Trophoblast cell (in vitro differentiated cells and primary cell): ENCODE measurements at regions not wholly inside any gene's neighbourhood (a gene's known extent, or its start where the extent isn't known, plus 50 kb on each side); places are given as distances from the start of the nearest gene placed in this dataset.

Experiments
- DNase-seq, 2 donors: peaks; one replicate each; pipeline ENCODE4 v3.0.0-alpha.2; 2016
- H2AFZ ChIP-seq: 2 replicates; pipeline ENCODE4 v1.6.1; 2013; ENCODE audit warnings: low read length, moderate library complexity, mild to moderate bottlenecking; ENCODE audit not compliant: insufficient read depth, poor library complexity
- H2AK5ac ChIP-seq: 2 replicates; pipeline ENCODE4 v1.6.1; 2013; ENCODE audit warnings: mild to moderate bottlenecking, low read length
- H2BK120ac ChIP-seq: 2 replicates; pipeline ENCODE4 v1.6.1; 2013; ENCODE audit warnings: low read length, mild to moderate bottlenecking, moderate library complexity; ENCODE audit not compliant: insufficient read depth, poor library complexity
- H2BK12ac ChIP-seq: 2 replicates; pipeline ENCODE4 v1.6.1; 2013; ENCODE audit warnings: mild to moderate bottlenecking, low read length, moderate library complexity
- H2BK5ac ChIP-seq: 2 replicates; pipeline ENCODE4 v1.6.1; 2013; ENCODE audit warnings: low read length, low read depth, moderate library complexity, mild to moderate bottlenecking; ENCODE audit not compliant: poor library complexity
- H3K14ac ChIP-seq: 2 replicates; pipeline ENCODE4 v1.6.1; 2013; ENCODE audit warnings: mild to moderate bottlenecking, low read length
- H3K18ac ChIP-seq: 2 replicates; pipeline ENCODE4 v1.6.1; 2013; ENCODE audit warnings: mild to moderate bottlenecking, low read length
- H3K23ac ChIP-seq: 2 replicates; pipeline ENCODE4 v1.6.1; 2013; ENCODE audit warnings: low read length
- H3K27ac ChIP-seq: 2 replicates; pipeline ENCODE4 v1.5.1; 2013; ENCODE audit warnings: low read depth, mild to moderate bottlenecking, inconsistent platforms, low read length, moderate library complexity
- H3K27me3 ChIP-seq: 2 replicates; pipeline ENCODE4 v1.6.1; 2013; ENCODE audit warnings: inconsistent platforms, mild to moderate bottlenecking, low read length, moderate library complexity; ENCODE audit not compliant: insufficient read depth
- H3K36me3 ChIP-seq, 2 experiments: 1 replicate in 1 of 2; 2 replicates in 1 of 2; pipeline ENCODE4 v1.6.1; 2013; ENCODE audit warnings: low read length in 2 of 2, mild to moderate bottlenecking in 2 of 2, moderate library complexity in 1 of 2; ENCODE audit not compliant: insufficient read depth in 2 of 2, control insufficient read depth in 1 of 2
- H3K4ac ChIP-seq: 2 replicates; pipeline ENCODE4 v1.6.1; 2013; ENCODE audit warnings: low read depth, mild to moderate bottlenecking, low read length, moderate library complexity
- H3K4me1 ChIP-seq, 2 experiments: 1 replicate in 1 of 2; 2 replicates in 1 of 2; pipeline ENCODE4 v1.6.1; 2013; ENCODE audit warnings: low read length in 2 of 2, mild to moderate bottlenecking in 2 of 2, moderate library complexity in 1 of 2; ENCODE audit not compliant: insufficient read depth in 2 of 2, control insufficient read depth in 1 of 2
- H3K4me2 ChIP-seq: 2 replicates; pipeline ENCODE4 v1.6.1; 2013; ENCODE audit warnings: inconsistent platforms, mild to moderate bottlenecking, low read length, moderate library complexity
- H3K4me3 ChIP-seq: 2 replicates; pipeline ENCODE4 v1.5.1; 2013; ENCODE audit warnings: mild to moderate bottlenecking, low read depth, low read length, inconsistent platforms
- H3K79me1 ChIP-seq: one replicate; pipeline ENCODE4 v1.6.1; 2013; ENCODE audit warnings: low read length
- H3K79me2 ChIP-seq: 2 replicates; pipeline ENCODE4 v1.6.1; 2013; ENCODE audit warnings: low read length, mild to moderate bottlenecking; ENCODE audit not compliant: control insufficient read depth, insufficient read depth, poor library complexity
- H3K9ac ChIP-seq: 2 replicates; pipeline ENCODE4 v1.6.1; 2013; ENCODE audit warnings: mild to moderate bottlenecking, low read length
- H3K9me3 ChIP-seq: 2 replicates; pipeline ENCODE4 v1.6.1; 2013; ENCODE audit warnings: low read depth, mild to moderate bottlenecking, control low read depth, inconsistent platforms, low read length; ENCODE audit not compliant: insufficient read depth
- H4K12ac ChIP-seq: 2 replicates; pipeline ENCODE4 v1.6.1; 2013; ENCODE audit warnings: low read depth, mild to moderate bottlenecking, low read length, moderate library complexity
- H4K8ac ChIP-seq: 2 replicates; pipeline ENCODE4 v1.6.1; 2013; ENCODE audit warnings: low read depth, mild to moderate bottlenecking, low read length, moderate library complexity
- H4K91ac ChIP-seq: one replicate; pipeline ENCODE4 v1.6.1; 2013; ENCODE audit warnings: low read depth, mild to moderate bottlenecking, low read length, moderate library complexity
- WGBS: extraction: QIAGEN DNeasy Blood & Tissue Kit; methylation state at CpG from one replicate; pipeline ENCODE4 v1.1.7; 2013; ENCODE audit warnings: missing lambda C conversion rate; ENCODE audit not compliant: insufficient read length, insufficient coverage; ENCODE audit errors: extremely low coverage; 5-methylcytosine and 5-hydroxymethylcytosine counted together

GRCh38 chr18:67305466-67305865 is 211.1 kb downstream of the DSEL start:
- no peak overlapping the region for H2BK120ac ChIP-seq
- H3K23ac ChIP-seq = no peak overlapping the region
- H3K27me3 ChIP-seq = no peaks in the 10 kb centered on the region
- no CpG with 5 or more reads among the region's 3 CpGs for WGBS
- peaks cover 4% of the 10 kb centered on the region for H3K9me3 ChIP-seq
- H3K9ac ChIP-seq = no peak overlapping the region
- H4K91ac ChIP-seq = no peak overlapping the region
- no peak overlapping the region for H4K12ac ChIP-seq
- H2AK5ac ChIP-seq = no peak overlapping the region
- no peak overlapping the region for H3K4me3 ChIP-seq
- no peak overlapping the region for H3K18ac ChIP-seq
- H3K79me1 ChIP-seq = no peaks in the 10 kb centered on the region
- no peak overlapping the region for H2AFZ ChIP-seq
- no peak overlapping the region for H3K14ac ChIP-seq
- H3K27ac ChIP-seq = no peak overlapping the region
- no peaks in the 10 kb centered on the region for H3K79me2 ChIP-seq
- H3K36me3 ChIP-seq = no peaks in the 10 kb centered on the region
- H2BK5ac ChIP-seq = no peak overlapping the region
- H3K4me1 ChIP-seq = no peaks in the 10 kb centered on the region
- no peak overlapping the region for H2BK12ac ChIP-seq
- H3K4me2 ChIP-seq = no peak overlapping the region
- no peak for DNase-seq
- no peak overlapping the region for H4K8ac ChIP-seq
- no peak overlapping the region for H3K4ac ChIP-seq

- Histone ChIP-seq H3K14ac (no peak overlapping the region), H3K9me3 (peaks cover 10% of the 10 kb centered on the region), H4K8ac (no peak overlapping the region), H3K79me1 (no peaks in the 10 kb centered on the region), H3K27me3 (no peaks in the 10 kb centered on the region), H3K4ac (no peak overlapping the region), H2AK5ac (no peak overlapping the region), H4K12ac (no peak overlapping the region), H2AFZ (no peak overlapping the region), H2BK120ac (no peak overlapping the region), H3K4me3 (no peak overlapping the region), H3K9ac (no peak overlapping the region), H3K79me2 (no peaks in the 10 kb centered on the region), H3K4me1 (no peaks in the 10 kb centered on the region), H3K18ac (no peak overlapping the region), H3K4me2 (no peak overlapping the region), H3K27ac (no peak overlapping the region), H3K36me3 (no peaks in the 10 kb centered on the region), H4K91ac (no peak overlapping the region), H2BK12ac (no peak overlapping the region), H2BK5ac (no peak overlapping the region), H3K23ac (no peak overlapping the region)
- no CpG with 5 or more reads among the region's 1 CpG for WGBS
- no peak for DNase-seq
These were observed 214.5 kb downstream of the DSEL start for GRCh38 chr18:67302043-67302442.

- H2AK5ac ChIP-seq = no peak overlapping the region
- no peak overlapping the region for H2BK120ac ChIP-seq
- H2AFZ ChIP-seq = no peak overlapping the region
- H3K79me1 ChIP-seq = no peaks in the 10 kb centered on the region
- no peak overlapping the region for H2BK5ac ChIP-seq
- no peak overlapping the region for H3K23ac ChIP-seq
- H3K4me3 ChIP-seq = no peak overlapping the region
- H3K9ac ChIP-seq = no peak overlapping the region
- no peak overlapping the region for H4K12ac ChIP-seq
- no peak overlapping the region for H4K8ac ChIP-seq
- H3K27ac ChIP-seq = no peak overlapping the region
- H3K9me3 ChIP-seq = peaks cover 10% of the 10 kb centered on the region
- no peaks in the 10 kb centered on the region for H3K4me1 ChIP-seq
- H3K4ac ChIP-seq = no peak overlapping the region
- H3K79me2 ChIP-seq = no peaks in the 10 kb centered on the region
- no peaks in the 10 kb centered on the region for H3K36me3 ChIP-seq
- no peak overlapping the region for H3K18ac ChIP-seq
- H4K91ac ChIP-seq = no peak overlapping the region
- no CpG with 5 or more reads among the region's 1 CpG for WGBS
- H3K14ac ChIP-seq = no peak overlapping the region
- no peak overlapping the region for H2BK12ac ChIP-seq
- no peak for DNase-seq
- H3K27me3 ChIP-seq = no peaks in the 10 kb centered on the region
- no peak overlapping the region for H3K4me2 ChIP-seq
These were observed 214.9 kb downstream of the DSEL start for GRCh38 chr18:67301592-67301991.

GRCh38 chr18:67300498-67300897 is 216.0 kb downstream of the DSEL start:
- Histone ChIP-seq H3K27me3 (no peaks in the 10 kb centered on the region), H3K9ac (no peak overlapping the region), H3K4me1 (no peaks in the 10 kb centered on the region), H3K27ac (no peak overlapping the region), H3K79me2 (no peaks in the 10 kb centered on the region), H4K91ac (no peak overlapping the region), H2AK5ac (no peak overlapping the region), H3K4me3 (no peak overlapping the region), H2AFZ (no peak overlapping the region), H3K79me1 (no peaks in the 10 kb centered on the region), H2BK5ac (no peak overlapping the region), H3K4ac (no peak overlapping the region), H2BK120ac (no peak overlapping the region), H3K18ac (no peak overlapping the region), H3K14ac (no peak overlapping the region), H3K9me3 (peaks cover 10% of the 10 kb centered on the region), H3K36me3 (no peaks in the 10 kb centered on the region), H4K8ac (no peak overlapping the region), H2BK12ac (no peak overlapping the region), H4K12ac (no peak overlapping the region), H3K23ac (no peak overlapping the region), H3K4me2 (no peak overlapping the region)
- no peak for DNase-seq
- WGBS = no CpG with 5 or more reads among the region's 4 CpGs
